HuH-7 (cell line): ENCODE measurements at regions not wholly inside any gene's neighbourhood (a gene's known extent, or its start where the extent isn't known, plus 50 kb on each side); places are given as distances from the start of the nearest gene placed in this dataset.
A peak's percentile ranks its signal among the peaks of the same experiment; 100 is the strongest.
"Not testable (repeated sequence)": the region's sequence is repeated elsewhere in the genome, so short reads cannot be mapped to it uniquely, and the experiment has no call there.

Experiments used
- DNase-seq: peaks from one replicate; pipeline ENCODE4 v3.0.0; 2011; ENCODE audit warnings: low spot score

- DNase-seq, result no peak
These were observed 345.1 kb upstream of the PRKCQ start for GRCh38 chr10:6925146-6925545.

GRCh38 chr10:6924166-6924565 is 344.1 kb upstream of the PRKCQ start:
- DNase-seq, result no peak

- not testable (repeated sequence) for DNase-seq
These were observed 340.9 kb upstream of the PRKCQ start for GRCh38 chr10:6921026-6921425.

GRCh38 chr10:6920072-6921019 is 340.3 kb upstream of the PRKCQ start:
- peak; percentile 64 for DNase-seq

- DNase-seq, result no peak
These were observed 339.0 kb upstream of the PRKCQ start for GRCh38 chr10:6919077-6919476.

GRCh38 chr10:6918305-6918704 is 338.2 kb upstream of the PRKCQ start:
- no peak for DNase-seq

GRCh38 chr10:6917125-6917524 is 337.0 kb upstream of the PRKCQ start:
- no peak for DNase-seq

- no peak for DNase-seq
These were observed 336.5 kb upstream of the PRKCQ start for GRCh38 chr10:6916601-6917000.

- DNase-seq, result no peak
These were observed 335.2 kb upstream of the PRKCQ start for GRCh38 chr10:6915307-6915706.

- DNase-seq, result no peak
These were observed 332.9 kb upstream of the PRKCQ start for GRCh38 chr10:6912929-6913328.

GRCh38 chr10:6912424-6912823 is 332.3 kb upstream of the PRKCQ start:
- no peak for DNase-seq

GRCh38 chr10:6912021-6912420 is 331.9 kb upstream of the PRKCQ start:
- no peak for DNase-seq

GRCh38 chr10:6909905-6910560 is 330.0 kb upstream of the PRKCQ start:
- no peak for DNase-seq

- no peak for DNase-seq
These were observed 327.9 kb upstream of the PRKCQ start for GRCh38 chr10:6907877-6908530.

- no peak for DNase-seq
These were observed 314.3 kb upstream of the PRKCQ start for GRCh38 chr10:6894405-6894804.

GRCh38 chr10:6892864-6893263 is 312.8 kb upstream of the PRKCQ start:
- no peak for DNase-seq

- DNase-seq, result no peak
These were observed 311.8 kb upstream of the PRKCQ start for GRCh38 chr10:6891924-6892323.

- DNase-seq, result no peak
These were observed 309.6 kb upstream of the PRKCQ start for GRCh38 chr10:6889718-6890117.

GRCh38 chr10:6888434-6888833 is 308.4 kb upstream of the PRKCQ start:
- no peak for DNase-seq

GRCh38 chr10:6885284-6885683 is 305.2 kb upstream of the PRKCQ start:
- no peak for DNase-seq

- no peak for DNase-seq
These were observed 301.9 kb upstream of the PRKCQ start for GRCh38 chr10:6881987-6882386.

- no peak for DNase-seq
These were observed 297.8 kb upstream of the PRKCQ start for GRCh38 chr10:6877722-6878392.
